UCSD-AML1 (cell line): ENCODE measurements at regions not wholly inside any gene's neighbourhood (a gene's known extent, or its start where the extent isn't known, plus 50 kb on each side); places are given as distances from the start of the nearest gene placed in this dataset.

Experiments used
- DNase-seq: peaks from one replicate; lab custom pipeline; 2025; ENCODE audit not compliant: unreplicated experiment; lab: John Stamatoyannopoulos, UW

DNA sequence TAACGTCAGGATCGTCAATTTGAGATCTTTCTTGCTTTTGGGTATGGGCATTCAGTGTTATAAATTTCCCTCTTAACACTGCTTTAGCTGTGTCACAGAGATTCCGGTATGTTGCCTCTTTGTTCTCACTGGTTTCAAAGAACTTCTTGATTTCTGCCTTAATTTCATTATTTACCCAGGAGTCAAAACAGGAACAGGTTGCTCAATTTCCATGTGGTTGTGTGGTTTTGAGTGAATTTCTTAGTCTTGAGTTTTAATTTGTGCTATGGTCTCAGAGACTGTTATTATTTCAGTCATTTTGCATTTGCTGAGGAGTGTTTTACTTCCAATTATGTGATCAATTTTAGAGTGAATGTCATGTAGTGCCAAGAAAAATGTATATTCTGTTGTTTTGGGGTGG, 153.1 kb downstream of the PCDH17 start:
- DNase-seq, result no peak

DNA sequence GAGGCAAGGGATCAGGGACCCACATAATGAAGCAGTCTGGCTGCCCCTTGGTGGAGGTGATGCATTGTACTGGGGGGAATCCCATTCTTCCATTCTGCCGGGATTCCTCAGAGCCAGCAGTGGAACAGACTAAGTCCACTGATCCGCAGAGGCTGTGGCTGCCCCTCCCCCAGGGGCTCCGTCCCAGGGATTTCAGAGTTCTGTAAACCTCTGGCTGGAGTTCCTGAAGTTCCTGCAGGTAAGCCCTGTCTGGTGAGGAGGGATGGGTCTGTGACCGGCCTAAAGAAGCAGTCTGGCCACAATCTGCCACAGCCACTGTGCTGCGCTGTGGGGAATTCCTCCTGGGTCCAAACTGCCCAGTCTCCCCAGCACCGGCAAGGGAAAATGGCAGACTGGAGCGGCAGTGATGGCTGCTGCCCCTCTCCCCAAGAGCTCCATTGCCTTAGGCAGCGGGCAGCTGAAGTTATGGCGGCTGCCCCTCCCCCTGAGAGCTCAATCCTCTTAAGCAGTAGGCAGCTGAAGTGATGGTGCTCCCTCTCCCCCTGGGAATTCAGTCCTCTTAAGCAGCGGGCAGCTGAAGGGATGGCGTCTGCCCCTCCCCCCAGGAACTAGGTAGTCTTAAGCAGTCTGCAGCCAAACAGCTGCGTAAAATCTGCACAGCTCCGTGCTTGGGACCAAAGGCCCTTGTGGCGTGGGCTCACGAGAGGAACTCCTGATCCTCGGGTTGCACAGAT, 155.7 kb downstream of the PCDH17 start:
- DNase-seq, result no peak

DNA sequence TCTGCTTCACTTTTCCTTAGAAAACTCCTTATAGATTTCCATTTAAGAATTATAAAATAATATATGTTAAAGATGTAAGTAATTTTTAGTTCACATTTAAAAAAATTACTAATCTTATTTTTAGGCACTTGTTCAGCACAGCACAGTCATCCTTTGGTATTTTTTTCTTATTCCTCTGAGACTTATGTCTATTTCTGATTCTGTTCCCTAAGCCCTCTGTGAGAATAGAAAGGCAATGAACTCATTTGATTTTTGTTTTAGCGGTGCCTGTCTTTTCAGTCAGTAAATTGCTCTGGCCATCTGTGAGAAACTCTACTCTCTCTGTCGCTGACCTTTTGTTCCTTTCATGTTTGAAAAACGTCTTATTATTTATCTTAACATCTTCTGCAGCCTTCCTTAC, 168.1 kb downstream of the PCDH17 start:
- no peak for DNase-seq

- DNase-seq, result no peak
Observed at GRCh38 chr13:57813651-57814050, 182.1 kb downstream of the PCDH17 start.

DNA sequence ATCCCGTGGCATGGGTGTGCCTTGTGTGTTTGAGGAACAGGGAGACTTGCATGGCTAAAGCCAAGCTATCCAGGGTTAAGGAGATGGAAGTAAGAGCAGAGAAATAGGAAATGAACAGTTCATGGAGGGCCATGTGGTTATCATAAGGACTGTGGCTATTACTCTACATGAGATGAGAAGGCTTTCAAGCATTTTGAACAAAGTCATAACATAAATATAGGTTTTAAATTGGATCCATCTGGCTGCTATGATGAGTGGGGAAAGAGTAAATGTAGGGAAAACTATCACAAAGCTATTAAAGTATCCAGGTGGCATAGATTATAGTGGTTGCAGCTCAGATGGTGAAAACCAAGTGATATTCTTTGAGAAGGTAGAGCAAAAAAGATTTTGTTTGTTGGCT, 184.1 kb downstream of the PCDH17 start:
- DNase-seq, result no peak

DNA sequence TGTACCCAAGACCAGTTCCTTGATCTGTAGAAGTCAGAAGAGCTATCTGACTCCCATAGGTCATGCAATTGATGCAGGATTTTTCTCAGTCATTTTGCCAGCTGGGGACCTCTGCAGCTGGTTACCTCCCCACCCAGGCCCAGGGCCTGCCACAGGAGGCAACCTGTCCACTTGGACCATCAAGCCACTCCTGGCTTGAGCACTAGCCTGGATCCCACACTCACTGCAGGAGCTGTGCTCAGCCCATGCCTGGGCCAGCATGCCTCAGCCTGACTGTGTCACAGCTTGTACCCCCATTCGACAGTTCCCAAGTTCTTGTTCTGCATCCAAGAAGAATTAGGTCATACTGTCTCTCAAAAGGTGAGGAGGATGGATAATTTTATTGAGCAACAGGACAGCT, 189.4 kb downstream of the PCDH17 start:
- no peak for DNase-seq

GRCh38 chr13:57823704-57824103, 192.2 kb downstream of the PCDH17 start:
- no peak for DNase-seq

GRCh38 chr13:57824121-57824520, 192.6 kb downstream of the PCDH17 start:
- no peak for DNase-seq

DNA sequence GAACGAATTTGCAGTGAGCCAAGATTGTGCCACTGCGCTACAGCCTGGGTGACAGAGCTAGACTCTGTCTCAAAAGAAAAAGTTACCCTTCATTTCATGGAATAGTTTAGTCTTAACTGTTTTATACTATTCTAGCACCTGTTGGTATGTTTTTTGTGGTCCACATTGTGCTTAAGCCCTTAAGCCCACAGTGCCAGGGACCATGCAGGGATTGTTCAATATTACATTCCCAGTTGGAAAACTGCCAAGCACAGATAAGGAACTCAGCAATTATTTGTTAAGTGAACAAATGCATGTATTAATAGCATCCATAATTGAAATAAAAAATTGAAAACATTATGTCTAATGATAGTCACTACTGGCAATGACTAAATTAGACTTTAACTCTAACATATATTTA, 193.5 kb downstream of the PCDH17 start:
- no peak for DNase-seq

DNA sequence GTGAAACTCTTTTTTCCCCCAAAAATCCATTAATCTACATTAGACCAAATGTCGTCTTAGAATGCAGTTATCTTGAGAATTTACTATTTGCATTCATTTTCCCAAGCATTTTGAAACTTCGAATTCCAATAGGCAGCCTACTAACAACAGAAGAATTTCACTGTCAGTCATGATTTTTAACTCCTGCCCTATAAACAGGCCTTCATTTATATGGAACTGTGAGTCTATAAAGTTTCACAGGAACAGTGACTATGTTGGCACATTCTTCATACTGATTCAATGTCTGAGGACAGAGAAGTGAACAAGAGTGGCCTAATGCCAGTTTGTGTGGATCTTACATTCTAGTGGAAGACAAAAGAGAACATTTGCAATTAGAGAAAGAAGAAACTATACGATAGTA, 198.0 kb downstream of the PCDH17 start:
- no peak for DNase-seq

- no peak for DNase-seq
Observed at GRCh38 chr13:57832187-57832586, 200.6 kb downstream of the PCDH17 start.

- DNase-seq, result no peak
Observed at GRCh38 chr13:57837801-57838200, 206.3 kb downstream of the PCDH17 start.

GRCh38 chr13:57843521-57843920, 212.0 kb downstream of the PCDH17 start:
- no peak for DNase-seq

DNA sequence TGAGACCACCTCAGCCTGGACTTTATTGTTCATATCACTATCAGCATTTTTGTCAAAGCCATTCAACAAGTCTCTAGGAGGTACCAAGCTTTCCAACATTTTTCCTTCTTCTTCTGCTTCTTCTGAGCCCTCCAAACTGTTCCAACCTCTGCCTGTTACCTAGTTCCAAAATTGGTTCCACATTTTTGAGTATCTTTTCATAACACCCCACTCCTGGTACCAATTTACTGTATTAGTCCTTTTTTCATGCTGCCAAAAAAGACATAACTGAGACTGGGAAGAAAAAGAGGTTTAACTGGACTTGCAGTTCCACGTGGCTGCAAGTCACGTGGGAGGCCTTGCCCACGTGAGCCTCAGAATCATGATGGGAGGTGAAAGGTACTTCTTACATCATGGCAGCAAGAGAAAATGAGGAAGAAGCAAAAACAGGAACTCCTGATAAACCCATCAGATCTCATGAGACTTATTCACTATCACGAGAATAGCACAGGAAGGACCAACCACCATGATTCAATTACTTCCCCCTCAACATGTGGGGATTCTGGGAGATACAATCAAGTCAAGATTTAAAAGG, 215.1 kb downstream of the PCDH17 start:
- DNase-seq, result no peak

- no peak for DNase-seq
Observed at GRCh38 chr13:57857945-57858344, 226.4 kb downstream of the PCDH17 start.

- DNase-seq, result no peak
Observed at GRCh38 chr13:57858376-57858775, 226.8 kb downstream of the PCDH17 start.

- DNase-seq, result no peak
Observed at GRCh38 chr13:57862879-57863278, 231.3 kb downstream of the PCDH17 start.

DNA sequence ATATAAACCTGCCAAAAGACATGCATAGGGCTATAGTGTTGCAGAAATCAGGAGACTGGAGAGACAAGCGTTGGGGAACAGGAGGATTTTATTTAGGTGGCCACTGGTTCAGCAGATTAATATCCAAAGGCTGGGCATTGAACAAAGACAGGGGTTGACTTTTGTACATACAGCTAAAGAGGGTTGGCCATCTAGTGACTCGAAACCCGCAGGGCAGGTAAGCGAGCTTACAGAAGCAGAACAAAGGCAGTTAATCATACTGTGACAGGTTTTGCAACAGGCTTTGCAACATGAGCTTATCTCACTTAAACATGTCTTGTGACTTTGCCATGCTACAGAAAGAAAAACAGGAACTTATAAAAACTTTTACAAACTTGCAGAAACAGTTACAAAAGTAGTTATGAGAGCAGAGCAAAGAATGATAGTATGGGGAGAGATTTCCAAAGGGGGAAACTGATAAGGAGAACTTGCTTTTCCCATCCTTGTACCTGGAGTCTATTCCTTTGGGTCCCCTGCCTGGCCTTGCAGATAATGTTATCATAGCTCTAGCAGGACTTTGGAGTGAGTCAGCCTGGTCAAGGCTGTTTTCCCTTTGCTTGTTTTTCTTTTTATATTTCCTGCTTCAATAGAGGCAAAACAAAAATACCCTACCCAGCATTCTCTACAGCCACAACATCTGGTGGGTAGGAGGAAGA, 234.2 kb downstream of the PCDH17 start:
- DNase-seq, result peak; percentile 2

DNA sequence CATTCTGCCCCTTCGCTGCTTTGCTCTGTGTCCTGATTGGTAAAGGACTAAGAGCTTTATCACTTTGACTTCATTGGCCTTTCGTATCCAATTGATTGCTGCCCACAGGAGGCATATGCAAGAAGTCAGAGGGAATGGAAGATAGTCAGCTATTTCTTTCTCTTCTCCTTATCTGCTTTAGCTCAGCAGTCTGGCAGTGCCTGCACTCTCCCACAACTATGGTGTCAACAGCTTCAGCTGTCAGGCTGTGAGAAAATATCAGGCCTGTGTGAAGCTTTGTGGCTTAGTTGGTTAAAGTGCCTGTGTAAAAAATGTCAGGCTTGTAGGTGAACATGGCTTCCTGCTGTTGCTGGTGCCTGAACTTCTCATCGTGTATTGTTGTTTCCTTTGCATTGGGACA, 243.0 kb downstream of the PCDH17 start:
- DNase-seq, result no peak

GRCh38 chr13:57877601-57878000, 246.1 kb downstream of the PCDH17 start:
- no peak for DNase-seq

GRCh38 chr13:57878291-57878690, 246.7 kb downstream of the PCDH17 start:
- DNase-seq, result no peak

- no peak for DNase-seq
Observed at GRCh38 chr13:57897225-57897624, 265.7 kb downstream of the PCDH17 start.
